T-helper 2 cell (primary cell): ENCODE measurements at regions not wholly inside any gene's neighbourhood (a gene's known extent, or its start where the extent isn't known, plus 50 kb on each side); places are given as distances from the start of the nearest gene placed in this dataset.

Source experiments
- DNase-seq, 5 experiments: peaks; one replicate each; pipeline versions ENCODE4 v3.0.0 to v3.0.0-alpha.2; 2012 to 2022

DNA sequence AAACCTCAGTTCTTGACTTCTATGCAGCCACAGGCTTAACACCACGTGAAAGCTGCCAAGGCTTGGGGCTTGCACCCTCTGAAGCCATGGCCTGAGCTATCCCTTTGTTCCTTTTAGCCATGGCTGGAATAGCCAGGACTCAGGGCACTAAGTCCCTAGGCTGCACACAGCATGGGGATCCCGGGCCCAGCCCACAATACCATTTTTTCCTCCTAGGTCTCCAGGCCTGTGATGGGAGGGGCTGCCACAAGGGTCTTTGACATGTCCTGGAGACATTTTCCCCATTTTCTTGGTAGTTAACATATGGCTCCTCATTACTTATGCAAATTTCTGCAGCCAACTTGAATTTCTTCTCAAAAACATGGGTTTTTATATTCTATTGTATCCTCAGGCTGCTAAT lies 619.1 kb downstream of the NYAP2 start:
- no peak for DNase-seq

- DNase-seq, result no peak
These were observed 618.0 kb downstream of the NYAP2 start for GRCh38 chr2:226017537-226017936.

DNA sequence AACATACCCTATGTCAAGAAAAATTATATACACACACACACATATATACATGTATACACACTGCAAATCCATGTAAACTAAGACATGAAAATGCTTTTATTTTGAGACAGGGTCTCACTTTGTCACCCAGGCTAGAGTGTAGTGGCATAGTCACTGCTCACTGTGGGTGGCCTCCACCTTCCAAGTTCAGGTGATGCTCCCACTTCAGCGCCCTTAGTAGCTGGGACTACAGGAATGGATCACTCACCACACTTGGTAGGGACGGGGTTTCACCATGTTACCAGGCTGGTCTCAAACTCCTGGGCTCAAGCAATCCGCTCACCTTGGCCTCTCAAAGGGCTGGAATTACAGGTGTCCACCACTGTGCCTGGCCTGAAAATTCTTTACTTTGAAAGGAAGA lies 617.6 kb downstream of the NYAP2 start:
- no peak for DNase-seq

GRCh38 chr2:226011716-226012450 lies 612.4 kb downstream of the NYAP2 start:
- no peak for DNase-seq

GRCh38 chr2:226002438-226002837 lies 602.9 kb downstream of the NYAP2 start:
- DNase-seq, result peak in 1 of 5 experiments; percentile 4

GRCh38 chr2:226001716-226002115 lies 602.2 kb downstream of the NYAP2 start:
- DNase-seq, result no peak

GRCh38 chr2:225999692-226000091 lies 600.2 kb downstream of the NYAP2 start:
- DNase-seq, result no peak

DNA sequence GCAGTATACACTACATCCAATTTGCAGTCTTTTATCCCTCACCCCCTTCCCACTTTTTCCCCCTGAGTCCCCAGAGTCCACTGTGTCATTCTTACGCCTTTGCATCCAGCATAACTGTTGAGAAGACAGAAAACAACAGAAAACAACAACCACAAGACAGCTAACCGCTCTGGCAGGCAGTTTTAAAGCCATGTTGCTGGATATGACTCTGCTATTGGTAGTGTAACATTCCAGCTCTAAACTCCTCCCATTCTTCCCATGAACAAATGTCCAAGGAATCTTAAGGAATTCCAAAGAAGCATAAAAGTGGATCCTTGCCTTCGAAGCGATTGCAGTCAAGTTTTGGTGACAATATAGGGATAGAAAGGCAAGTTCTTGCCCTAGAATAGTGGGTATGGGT lies 599.1 kb downstream of the NYAP2 start:
- no peak for DNase-seq

GRCh38 chr2:225998116-225998515 lies 598.6 kb downstream of the NYAP2 start:
- no peak for DNase-seq

DNA sequence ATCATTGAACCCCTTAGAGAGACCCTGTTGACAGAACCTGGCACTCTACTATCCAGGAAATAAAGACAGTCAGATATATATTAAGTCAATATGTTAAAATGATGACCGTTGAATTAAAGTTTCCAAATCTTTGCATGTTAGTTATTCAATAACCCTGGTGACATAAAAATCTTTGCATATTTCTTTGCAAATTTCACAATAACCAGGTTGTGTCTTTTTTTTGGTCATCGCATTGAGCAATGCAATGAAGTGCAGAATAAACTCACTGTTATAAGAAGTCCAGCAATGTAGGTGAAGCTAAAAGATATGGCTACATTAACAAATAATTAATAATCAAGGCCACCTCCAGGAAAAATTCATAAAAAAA lies 596.9 kb downstream of the NYAP2 start:
- DNase-seq, result no peak

DNA sequence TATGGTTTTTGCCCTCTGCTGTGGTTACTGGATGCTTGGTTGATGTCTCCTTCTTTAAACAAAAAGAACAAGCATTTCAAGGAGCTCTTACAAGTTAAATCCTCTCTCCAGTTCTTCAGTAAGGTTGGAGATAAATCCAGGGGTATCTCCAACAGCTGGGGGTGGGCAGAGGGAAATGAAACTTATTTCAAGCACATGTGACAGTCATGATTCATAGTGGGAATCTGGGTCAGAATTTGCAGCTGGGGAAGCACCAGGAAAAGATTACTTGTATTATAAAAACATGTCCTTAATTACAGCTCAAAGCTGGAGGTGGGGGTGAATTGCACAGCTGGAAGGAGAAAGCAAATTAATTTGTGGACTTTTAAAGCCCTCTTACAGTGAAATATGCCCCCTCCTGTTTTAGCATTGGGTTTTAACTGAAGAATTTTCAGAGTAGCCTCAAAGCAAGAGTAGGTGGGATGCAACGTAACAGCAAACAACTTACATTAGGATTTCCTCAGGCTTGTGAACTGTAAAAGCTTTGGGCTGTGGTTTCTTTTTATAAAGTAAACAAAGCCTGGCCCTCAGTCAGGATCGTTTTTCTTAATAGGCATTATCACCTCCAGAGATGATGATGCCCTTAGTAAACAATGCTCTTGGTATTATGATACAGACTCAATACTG lies 596.4 kb downstream of the NYAP2 start:
- DNase-seq, result no peak

GRCh38 chr2:225994748-225995405 lies 595.4 kb downstream of the NYAP2 start:
- DNase-seq, result no peak

GRCh38 chr2:225993430-225993829 lies 593.9 kb downstream of the NYAP2 start:
- no peak for DNase-seq

DNA sequence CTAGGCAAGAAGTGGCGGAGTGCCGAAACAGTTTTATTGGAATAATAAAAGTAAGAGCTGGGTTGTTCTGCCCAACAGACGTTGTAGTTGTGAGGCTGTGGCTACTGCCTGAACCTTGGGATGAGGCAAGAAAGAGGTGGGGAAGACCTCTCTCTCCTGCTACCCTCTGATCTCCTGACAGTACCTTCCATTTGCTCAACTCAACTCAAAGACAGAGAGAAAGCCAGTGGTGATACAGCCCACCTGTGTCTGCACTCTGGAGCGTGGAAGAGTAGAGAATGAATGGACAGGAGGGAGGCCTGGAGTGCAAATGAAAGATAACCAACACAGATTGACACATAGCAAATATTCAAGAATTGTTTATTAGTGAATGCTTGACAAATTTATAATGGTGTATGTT lies 590.3 kb downstream of the NYAP2 start:
- no peak for DNase-seq

- DNase-seq, result no peak
These were observed 580.9 kb downstream of the NYAP2 start for GRCh38 chr2:225980372-225980771.

DNA sequence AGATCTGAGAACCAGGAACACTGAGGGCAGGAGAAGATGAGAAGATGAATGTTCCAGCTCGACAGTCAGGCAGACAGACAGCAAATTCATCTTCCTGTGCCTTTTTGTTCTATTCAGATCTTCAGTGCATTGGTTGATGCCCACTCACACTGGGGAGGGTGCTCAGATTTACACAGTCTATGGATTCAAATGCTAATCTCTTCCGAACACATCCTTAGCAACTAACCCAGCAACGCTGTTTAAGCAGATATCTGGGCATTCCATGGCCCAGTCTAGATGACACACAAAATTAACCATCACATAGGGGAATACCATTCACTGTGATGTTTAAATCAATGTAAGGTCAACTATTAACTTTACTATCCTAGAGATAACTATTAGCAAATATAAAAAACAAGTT lies 571.9 kb downstream of the NYAP2 start:
- no peak for DNase-seq

DNA sequence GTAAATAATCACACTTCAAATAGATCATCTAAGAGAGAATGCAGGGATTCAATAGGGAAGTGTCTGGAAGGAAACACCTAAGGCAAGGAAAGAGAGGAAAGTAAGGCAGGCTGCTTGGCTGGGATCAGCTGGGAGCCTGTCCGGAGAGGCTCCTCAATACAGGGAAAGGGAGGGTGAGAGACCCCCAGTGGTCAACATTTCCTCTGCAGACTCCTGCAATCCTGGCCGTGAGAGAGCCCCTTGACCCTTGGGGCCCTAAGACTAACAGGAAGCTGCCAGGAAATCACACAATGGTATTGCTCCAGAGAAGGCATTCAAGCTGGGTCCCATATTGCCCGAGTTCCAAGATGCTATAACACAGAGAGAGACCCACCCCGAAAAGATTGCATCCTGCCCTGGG lies 549.4 kb downstream of the NYAP2 start:
- no peak for DNase-seq

- no peak for DNase-seq
These were observed 539.5 kb downstream of the NYAP2 start for GRCh38 chr2:225938991-225939390.

- DNase-seq, result no peak
These were observed 538.2 kb downstream of the NYAP2 start for GRCh38 chr2:225937625-225938187.

DNA sequence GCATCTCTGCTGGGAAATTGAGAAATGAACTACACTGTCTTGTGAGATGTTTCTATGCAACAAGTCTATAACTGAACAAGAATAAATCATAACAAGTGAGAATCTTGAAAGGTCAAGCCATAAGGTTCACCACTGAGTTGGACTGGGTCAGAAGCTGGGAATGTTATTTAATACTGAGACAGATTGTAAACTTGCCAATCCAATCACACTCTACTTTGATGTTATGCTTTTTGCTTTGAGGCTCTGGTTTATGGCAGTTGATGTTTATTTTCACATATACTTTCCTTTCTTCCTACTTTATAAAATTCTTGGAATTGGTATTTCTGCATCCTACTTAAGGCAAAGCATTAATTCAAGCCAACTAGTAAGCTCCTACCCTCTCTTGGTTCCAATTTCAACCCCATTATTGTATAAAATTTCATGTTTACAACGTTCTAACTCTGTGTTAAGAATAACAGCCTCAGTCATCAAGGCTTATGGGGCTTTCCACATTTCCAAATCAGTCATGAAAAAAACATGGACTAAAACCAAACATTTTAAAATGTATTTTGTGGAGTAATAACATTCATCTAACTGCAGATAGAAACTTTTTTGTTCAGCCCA lies 533.4 kb downstream of the NYAP2 start:
- no peak for DNase-seq

DNA sequence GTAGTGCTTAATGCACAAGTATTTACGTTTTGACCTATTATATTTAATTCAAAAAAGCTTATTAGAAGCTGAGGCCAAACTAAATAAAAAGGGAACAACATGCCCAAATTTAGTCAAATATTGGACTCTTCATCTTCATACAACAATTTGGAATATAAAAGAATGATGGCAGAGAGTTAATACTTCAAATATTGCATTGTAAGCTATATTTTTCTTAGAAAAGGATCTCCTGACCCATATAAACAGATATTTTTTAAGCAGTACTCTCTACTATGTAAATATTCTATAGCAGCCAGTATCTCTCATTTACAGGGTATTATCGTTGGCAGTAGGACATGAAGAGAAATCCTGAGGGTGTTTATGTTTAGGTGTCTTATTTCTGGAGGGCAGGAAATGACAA lies 531.2 kb downstream of the NYAP2 start:
- DNase-seq, result no peak

DNA sequence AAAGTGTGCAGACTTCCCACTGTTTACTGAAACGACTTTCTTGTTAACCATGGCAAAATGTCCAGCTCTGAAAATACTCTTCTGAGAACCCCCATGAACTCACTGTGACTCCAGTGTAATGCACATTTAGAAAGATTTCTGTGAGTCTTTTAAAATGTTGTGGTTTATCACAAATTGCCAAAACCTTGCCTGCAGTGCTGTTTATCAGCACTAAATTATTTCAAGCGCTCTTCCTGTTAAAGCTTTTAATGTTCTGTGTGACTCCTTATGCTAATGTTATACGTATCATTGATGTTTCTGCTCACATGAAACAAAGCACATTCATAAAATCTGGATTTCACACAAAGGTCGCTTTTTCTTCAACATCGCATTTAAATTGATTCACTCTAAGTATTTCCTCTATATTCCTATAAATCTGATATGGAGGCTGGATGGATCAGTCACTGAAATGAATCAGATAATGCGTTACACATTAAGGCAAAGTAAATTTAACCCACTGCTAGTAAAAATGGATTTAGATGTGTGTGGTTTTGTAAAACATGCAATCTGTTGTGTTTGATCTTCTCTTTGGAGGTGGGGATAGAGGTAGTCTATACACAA lies 521.2 kb downstream of the NYAP2 start:
- no peak for DNase-seq

DNA sequence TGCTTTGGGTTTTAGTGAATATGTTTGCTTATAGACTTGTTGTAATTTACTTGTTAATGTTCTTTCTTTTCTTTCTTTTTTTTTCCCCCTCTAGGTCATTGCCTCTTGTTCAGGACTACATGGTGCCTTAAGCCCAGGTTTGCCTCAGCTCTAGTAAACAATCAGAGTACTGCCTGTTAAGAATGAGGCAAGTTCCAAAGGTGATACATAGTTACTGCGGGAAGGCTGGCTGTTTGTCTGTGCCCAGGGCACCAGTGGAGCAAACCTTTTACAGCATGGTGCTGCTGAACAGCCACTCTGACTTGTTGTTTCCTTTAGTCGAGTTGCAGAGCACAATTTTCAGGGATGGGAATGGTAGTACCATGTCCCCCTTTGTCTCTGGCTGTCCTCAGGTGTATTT lies 517.2 kb downstream of the NYAP2 start:
- DNase-seq, result no peak
